Tibial artery (tissue), 4 donors: ENCODE measurements at regions not wholly inside any gene's neighbourhood (a gene's known extent, or its start where the extent isn't known, plus 50 kb on each side); places are given as distances from the start of the nearest gene placed in this dataset.

Experiments used
- DNase-seq, 2 donors: peaks; one replicate each; pipeline ENCODE4 v3.0.0-alpha.2; 2019
- H3K27ac ChIP-seq, 2 donors: fragments of 200-600 bp; sonication (generic) in 1 of 2; 1 replicate in 1 of 2; 2 replicates in 1 of 2; pipeline ENCODE4 v1.5.1; 2018 to 2019; ENCODE audit warnings: mild to moderate bottlenecking in 1 of 2
- H3K27me3 ChIP-seq, 2 donors: fragments of 200-600 bp; sonication (generic) in 1 of 2; one replicate each; pipeline versions ENCODE4 v1.5.1 to v1.6.0; 2016 to 2019
- H3K36me3 ChIP-seq, 3 donors: fragments of 200-600 bp; sonication (generic) in 2 of 3; one replicate each; pipeline ENCODE4 v1.5.1; 2016 to 2019; ENCODE audit warnings: mild to moderate bottlenecking in 2 of 3
- H3K4me1 ChIP-seq, 4 donors: fragments of 200-600 bp; sonication (generic) in 2 of 4; 1 replicate in 3 of 4; 2 replicates in 1 of 4; pipeline ENCODE4 v1.5.1; 2016 to 2019
- H3K4me3 ChIP-seq, 2 donors: fragments of 200-600 bp; sonication (generic) in 1 of 2; 1 replicate in 1 of 2; 2 replicates in 1 of 2; pipeline ENCODE4 v1.5.1; 2018 to 2019; ENCODE audit warnings: mild to moderate bottlenecking in 2 of 2
- H3K9me3 ChIP-seq, 3 donors: fragments of 200-600 bp; sonication (generic) in 1 of 3; one replicate each; pipeline ENCODE4 v1.5.1; 2016 to 2019
- CTCF ChIP-seq, 2 experiments: fragments of 200-600 bp in 1 of 2; fragments of 450-650 bp in 1 of 2; IDR thresholded peaks; one replicate each; pipeline ENCODE4 v1.5.1; 2017 to 2019; ENCODE audit warnings: antibody characterized with exemption in 2 of 2, mild to moderate bottlenecking in 1 of 2, moderate library complexity in 1 of 2
- intact Hi-C: fragments of 100-400 bp; cut with DNase I; formaldehyde crosslinking; loops from one replicate; pipeline ENCODE4 v1.15.0; 2023; ENCODE audit warnings: low total_unique reads

- no peak for TF ChIP-seq CTCF (IDR thresholded peaks at IDR 0.05)
- no peaks in the 10 kb centered on the region for H3K9me3 ChIP-seq
- DNase-seq: peak; percentile 90 to 93
- H3K27me3 ChIP-seq: no peaks in the 10 kb centered on the region
- no peak overlapping the region for H3K4me3 ChIP-seq
- intact Hi-C loops: no loop called here
- H3K36me3 ChIP-seq: no peaks in the 10 kb centered on the region
- peaks cover 0 to 50% (median 29%) of the 10 kb centered on the region in 4 donors for H3K4me1 ChIP-seq
- H3K27ac ChIP-seq: peak overlapping the region; percentile 65 to 74
Observed at GRCh38 chr21:27423038-27423437, 456.1 kb upstream of the ADAMTS5 start.

- TF ChIP-seq CTCF (IDR thresholded peaks at IDR 0.05): no peak
- Histone ChIP-seq H3K4me1 (peaks cover 0 to 50% (median 29%) of the 10 kb centered on the region in 4 donors), H3K36me3 (no peaks in the 10 kb centered on the region), H3K4me3 (no peak overlapping the region), H3K27me3 (no peaks in the 10 kb centered on the region), H3K9me3 (no peaks in the 10 kb centered on the region), H3K27ac (peak overlapping the region; percentile 65 to 74)
- intact Hi-C loops: no loop called here
- DNase-seq: no peak
Observed at GRCh38 chr21:27422435-27422834, 455.5 kb upstream of the ADAMTS5 start.

- no peak for DNase-seq
- Histone ChIP-seq H3K27me3 (no peaks in the 10 kb centered on the region), H3K4me3 (no peak overlapping the region), H3K27ac (peak overlapping the region; percentile 65 to 74), H3K36me3 (no peaks in the 10 kb centered on the region), H3K4me1 (peaks cover 0 to 50% (median 29%) of the 10 kb centered on the region in 4 donors), H3K9me3 (no peaks in the 10 kb centered on the region)
- intact Hi-C loops: no loop called here
- TF ChIP-seq CTCF (IDR thresholded peaks at IDR 0.05): no peak
Observed at GRCh38 chr21:27421654-27422053, 454.8 kb upstream of the ADAMTS5 start.

- no peak for DNase-seq
- Histone ChIP-seq H3K9me3 (no peaks in the 10 kb centered on the region), H3K4me3 (no peak overlapping the region), H3K27me3 (no peaks in the 10 kb centered on the region), H3K36me3 (no peaks in the 10 kb centered on the region), H3K27ac (no peak overlapping the region), H3K4me1 (peaks cover 0 to 32% (median 25%) of the 10 kb centered on the region in 4 donors)
- intact Hi-C loops: no loop called here
- TF ChIP-seq CTCF (IDR thresholded peaks at IDR 0.05): no peak
Observed at GRCh38 chr21:27419153-27419552, 452.3 kb upstream of the ADAMTS5 start.

- H3K4me3 ChIP-seq: no peak overlapping the region
- H3K4me1 ChIP-seq: peaks cover 0 to 24% (median 19%) of the 10 kb centered on the region in 4 donors
- DNase-seq: no peak
- intact Hi-C loops: no loop called here
- no peak for TF ChIP-seq CTCF (IDR thresholded peaks at IDR 0.05)
- H3K27ac ChIP-seq: no peak overlapping the region
- H3K9me3 ChIP-seq: no peaks in the 10 kb centered on the region
- H3K36me3 ChIP-seq: no peaks in the 10 kb centered on the region
- no peaks in the 10 kb centered on the region for H3K27me3 ChIP-seq
Observed at GRCh38 chr21:27418346-27418745, 451.5 kb upstream of the ADAMTS5 start.

- Histone ChIP-seq H3K4me1 (peaks cover 0 to 5% (median 0%) of the 10 kb centered on the region in 4 donors), H3K4me3 (no peak overlapping the region), H3K36me3 (no peaks in the 10 kb centered on the region), H3K27ac (no peak overlapping the region), H3K27me3 (no peaks in the 10 kb centered on the region), H3K9me3 (no peaks in the 10 kb centered on the region)
- no peak for TF ChIP-seq CTCF (IDR thresholded peaks at IDR 0.05)
- intact Hi-C loops: no loop called here
- DNase-seq: no peak
Observed at GRCh38 chr21:27412530-27412929, 445.6 kb upstream of the ADAMTS5 start.
